ENCODE measurements at regions not wholly inside any gene's neighbourhood (a gene's known extent, or its start where the extent isn't known, plus 50 kb on each side); places are given as distances from the start of the nearest gene placed in this dataset.

GRCh38 chr20:54397292-54398140 is 77.9 kb upstream of the DOK5 start:
- FAIRE-seq = no peak
- no peak overlapping the region for H3K18ac ChIP-seq (ENCODE audit: extremely low read depth, low read length)
- no peak overlapping the region; the same call in 1 of the 2 replicates for H2BK12ac ChIP-seq (ENCODE audit: low read depth, low read length)
- no peak overlapping the region for H2BK20ac ChIP-seq (ENCODE audit: low read length)
- H3K56ac ChIP-seq (replicated peaks; ENCODE audit: insufficient read length, low read depth, low read length) = peak overlapping the region; percentile 26
- ChIA-PET POLR2A (ENCODE audit: partially characterized antibody) (interaction anchor here (1.0 kb wide), 1 partner anchor 176 kb away, joined by 4 read pairs; no protein-coding TSS in a partner anchor), CTCF (ENCODE audit: partially characterized antibody) (interaction anchor here (0.8 to 2.2 kb wide), 6 partner anchors 10 to 198 kb away, joined by 3 to 6 read pairs (median 3); no protein-coding TSS in a partner anchor)
- H3K4me1 ChIP-seq (replicated peaks in 1 of 4; ENCODE audit: control insufficient read depth in 3 of 4, insufficient read depth in 4 of 4, low read length in 3 of 4) = 0 out of 7 replicates have a peak, but pooled peaks cover 0 to 3% (median 0%) of the 10 kb centered on the region in 4 experiments
- H2BK120ac ChIP-seq (replicated peaks; ENCODE audit: low read depth, low read length) = no peak overlapping the region
- H3K79me2 ChIP-seq (ENCODE audit: control insufficient read depth in 1 of 2, insufficient read depth in 2 of 2, low read length in 2 of 2) = no peaks in the 10 kb centered on the region
- no peak overlapping the region for H4K5ac ChIP-seq (ENCODE audit: insufficient read length, low read depth, low read length)
- TF ChIP-seq CTCF (IDR thresholded peaks at IDR 0.05; ENCODE audit: control extremely low read depth in 1 of 3, insufficient read depth in 1 of 3, low read depth in 1 of 3, low read length in 3 of 3) (no peak), HDAC2 (IDR thresholded peaks at IDR 0.05; ENCODE audit: borderline replicate concordance in 1 of 2, low read depth in 2 of 2, low read length in 2 of 2) (no peak), EP300 (IDR thresholded peaks at IDR 0.05; ENCODE audit: borderline replicate concordance in 1 of 2, low read depth in 2 of 2, low read length in 2 of 2) (0 out of 3 replicates have a peak, but pooled peaks of 1 of the 2 experiments have one; percentile 12), TCF12 (IDR thresholded peaks at IDR 0.05; ENCODE audit: low read depth, low read length) (0 out of 2 replicates have a peak, but pooled peaks have one; percentile 77), JUND (IDR thresholded peaks at IDR 0.05; ENCODE audit: low read length) (peak; percentile 79)
- no peaks in the 10 kb centered on the region for H3K27me3 ChIP-seq (replicated peaks in 1 of 4; ENCODE audit: control insufficient read depth in 3 of 4, extremely low read depth in 1 of 4, insufficient read depth in 3 of 4, low read length in 3 of 4)
- no peak for DNase-seq (ENCODE audit: low read depth in 1 of 2, low spot score in 2 of 2)
- H3K4me2 ChIP-seq (ENCODE audit: insufficient read depth in 1 of 2, low read depth in 2 of 2, low read length in 2 of 2) = no peak overlapping the region
- 90% methylated on average over 3 of the region's 3 CpGs; no CpG with 5 or more reads in 1 of the 2 experiments for WGBS, 2 experiments (ENCODE audit: extremely low coverage in 1 of 2, insufficient coverage in 1 of 2, insufficient read length in 1 of 2, insufficient replicate concordance in 2 of 2, low coverage in 1 of 2, low lambda C conversion rate in 2 of 2, missing lambda C conversion rate in 1 of 2)
- H3K4ac ChIP-seq (replicated peaks; ENCODE audit: insufficient read length, low read depth, low read length) = no peak overlapping the region
- H4K91ac ChIP-seq (replicated peaks; ENCODE audit: insufficient read length, low read length) = no peak overlapping the region
- H3K36me3 ChIP-seq (ENCODE audit: control insufficient read depth in 2 of 4, insufficient read depth in 4 of 4, low read length in 3 of 4) = no peaks in the 10 kb centered on the region
- no peak overlapping the region for H3K23ac ChIP-seq (ENCODE audit: insufficient read length)
- no peaks in the 10 kb centered on the region for H3K23me2 ChIP-seq (ENCODE audit: low read depth, low read length)
- H2BK5ac ChIP-seq (ENCODE audit: low read depth, low read length) = no peak overlapping the region
- H4K20me1 ChIP-seq (replicated peaks in 1 of 2; ENCODE audit: control insufficient read depth in 1 of 2, insufficient read depth in 2 of 2, low read length in 2 of 2) = no peaks in the 10 kb centered on the region
- H2AK5ac ChIP-seq (ENCODE audit: low read depth, low read length) = no peak overlapping the region
- H3K9ac ChIP-seq (replicated peaks in 1 of 4; ENCODE audit: extremely low read depth in 1 of 4, low read depth in 3 of 4, low read length in 3 of 4) = no peak overlapping the region
- no peak overlapping the region for H3K27ac ChIP-seq (ENCODE audit: low read depth, low read length)
- H2BK15ac ChIP-seq (ENCODE audit: low read length) = no peak overlapping the region
- H3K79me1 ChIP-seq (ENCODE audit: low read depth, low read length) = no peaks in the 10 kb centered on the region
- no peaks in the 10 kb centered on the region for H3K9me3 ChIP-seq (ENCODE audit: insufficient read depth in 2 of 2, low read depth in 1 of 2, low read length in 1 of 2)
- H4K8ac ChIP-seq (ENCODE audit: extremely low read depth, insufficient read depth, low read length) = no peak overlapping the region
- no peak overlapping the region for H2AFZ ChIP-seq (ENCODE audit: low read length)
- H3K4me3 ChIP-seq (ENCODE audit: extremely low read depth in 1 of 4, insufficient read depth in 2 of 4, low read depth in 3 of 4, low read length in 4 of 4) = no peak overlapping the region
- no peak overlapping the region for H3K14ac ChIP-seq (ENCODE audit: insufficient read length)

Data from H1 (cell line).